ENCODE measurements at regions not wholly inside any gene's neighbourhood (a gene's known extent, or its start where the extent isn't known, plus 50 kb on each side); places are given as distances from the start of the nearest gene placed in this dataset.

DNA sequence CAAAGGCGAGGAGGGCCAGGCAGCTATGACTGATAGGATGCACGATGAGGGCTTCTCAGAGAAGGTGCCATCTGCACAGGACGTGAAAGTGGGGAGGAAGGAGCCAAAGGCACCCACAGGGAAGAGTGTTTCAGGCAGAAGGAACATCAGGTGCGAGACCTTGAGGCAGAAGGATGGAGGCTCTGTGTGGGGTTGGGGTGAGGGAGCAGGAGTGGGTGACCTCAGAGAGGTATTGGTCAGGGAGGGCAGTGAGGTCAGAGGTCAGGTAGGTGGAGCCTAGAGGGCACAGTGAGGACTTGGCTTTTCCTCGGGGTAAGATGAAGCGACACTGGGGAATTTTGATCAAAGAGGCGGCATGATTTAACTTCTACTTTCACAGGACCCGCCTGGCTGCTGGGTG is 64.7 kb upstream of the XPA start:
- TF ChIP-seq, protein P1, sequence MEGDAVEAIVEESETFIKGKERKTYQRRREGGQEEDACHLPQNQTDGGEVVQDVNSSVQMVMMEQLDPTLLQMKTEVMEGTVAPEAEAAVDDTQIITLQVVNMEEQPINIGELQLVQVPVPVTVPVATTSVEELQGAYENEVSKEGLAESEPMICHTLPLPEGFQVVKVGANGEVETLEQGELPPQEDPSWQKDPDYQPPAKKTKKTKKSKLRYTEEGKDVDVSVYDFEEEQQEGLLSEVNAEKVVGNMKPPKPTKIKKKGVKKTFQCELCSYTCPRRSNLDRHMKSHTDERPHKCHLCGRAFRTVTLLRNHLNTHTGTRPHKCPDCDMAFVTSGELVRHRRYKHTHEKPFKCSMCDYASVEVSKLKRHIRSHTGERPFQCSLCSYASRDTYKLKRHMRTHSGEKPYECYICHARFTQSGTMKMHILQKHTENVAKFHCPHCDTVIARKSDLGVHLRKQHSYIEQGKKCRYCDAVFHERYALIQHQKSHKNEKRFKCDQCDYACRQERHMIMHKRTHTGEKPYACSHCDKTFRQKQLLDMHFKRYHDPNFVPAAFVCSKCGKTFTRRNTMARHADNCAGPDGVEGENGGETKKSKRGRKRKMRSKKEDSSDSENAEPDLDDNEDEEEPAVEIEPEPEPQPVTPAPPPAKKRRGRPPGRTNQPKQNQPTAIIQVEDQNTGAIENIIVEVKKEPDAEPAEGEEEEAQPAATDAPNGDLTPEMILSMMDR (IDR thresholded peaks at IDR 0.05) = no peak
- no peak for TF ChIP-seq POLR2A (IDR thresholded peaks at IDR 0.05)

Measured in heart left ventricle (tissue), 13 donors.